ENCODE measurements at regions not wholly inside any gene's neighbourhood (a gene's known extent, or its start where the extent isn't known, plus 50 kb on each side); places are given as distances from the start of the nearest gene placed in this dataset.

- no peaks in the 10 kb centered on the region for H4K20me1 ChIP-seq (ENCODE audit: insufficient read depth)
- H3K27me3 ChIP-seq (ENCODE audit: insufficient read depth, low read depth), result no peaks in the 10 kb centered on the region
- H3F3A ChIP-seq (ENCODE audit: insufficient read depth, low read depth), result no peaks in the 10 kb centered on the region
- H3K4me3 ChIP-seq, result no peak overlapping the region
- no peak overlapping the region for H2AFZ ChIP-seq
- H3K36me3 ChIP-seq (ENCODE audit: low read depth), result no peaks in the 10 kb centered on the region
- H3K4me2 ChIP-seq, result no peak overlapping the region
- H3K79me2 ChIP-seq (ENCODE audit: low read depth), result no peaks in the 10 kb centered on the region
- CTCF ChIA-PET, result no interaction called here
- POLR2A ChIA-PET (ENCODE audit: unreplicated experiment), result no interaction called here
- intact Hi-C loops (cut with micrococcal nuclease; ENCODE audit: unreplicated experiment), result no loop called here
- no peak overlapping the region for H3K27ac ChIP-seq
- H3K9me3 ChIP-seq (ENCODE audit: insufficient read depth, low read depth), result no peaks in the 10 kb centered on the region
- TF ChIP-seq CTCF (conservative IDR thresholded peaks at IDR 0.05) (no peak), EZH2 (IDR thresholded peaks at IDR 0.05; ENCODE audit: low read depth) (no peak)
- no peak for DNase-seq
- no TSS peak for BruUV-seq (replicated peaks)
- H3K9me2 ChIP-seq (ENCODE audit: insufficient read depth), result no peaks in the 10 kb centered on the region
- H3K4me1 ChIP-seq (replicated peaks; ENCODE audit: insufficient read depth), result no peaks in the 10 kb centered on the region
Observed at GRCh38 chr3:6737630-6738029, 123.3 kb upstream of the GRM7 start.

GRCh38 chr3:6739288-6739687, 121.6 kb upstream of the GRM7 start:
- POLR2A ChIA-PET (ENCODE audit: unreplicated experiment), result no interaction called here
- intact Hi-C loops (cut with micrococcal nuclease; ENCODE audit: unreplicated experiment), result no loop called here
- no TSS peak for BruUV-seq (replicated peaks)

GRCh38 chr3:6743067-6743720, 117.7 kb upstream of the GRM7 start:
- Histone ChIP-seq H2AFZ (no peak overlapping the region), H3K4me3 (no peak overlapping the region), H3K4me2 (no peak overlapping the region), H4K20me1 (ENCODE audit: insufficient read depth) (no peaks in the 10 kb centered on the region), H3K79me2 (ENCODE audit: low read depth) (no peaks in the 10 kb centered on the region), H3K9me2 (ENCODE audit: insufficient read depth) (no peaks in the 10 kb centered on the region), H3K27ac (no peak overlapping the region), H3K36me3 (ENCODE audit: low read depth) (no peaks in the 10 kb centered on the region), H3K4me1 (replicated peaks; ENCODE audit: insufficient read depth) (no peaks in the 10 kb centered on the region), H3K9me3 (ENCODE audit: insufficient read depth, low read depth) (no peaks in the 10 kb centered on the region), H3K27me3 (ENCODE audit: insufficient read depth, low read depth) (no peaks in the 10 kb centered on the region), H3F3A (ENCODE audit: insufficient read depth, low read depth) (no peaks in the 10 kb centered on the region)
- no TSS peak for BruUV-seq (replicated peaks)
- CTCF ChIA-PET, result no interaction called here
- TF ChIP-seq EZH2 (IDR thresholded peaks at IDR 0.05; ENCODE audit: low read depth) (no peak), CTCF (conservative IDR thresholded peaks at IDR 0.05) (no peak)
- intact Hi-C loops (cut with micrococcal nuclease; ENCODE audit: unreplicated experiment), result no loop called here
- no peak for DNase-seq
- POLR2A ChIA-PET (ENCODE audit: unreplicated experiment), result no interaction called here

More at GRCh38 chr3:6739288-6739687, 121.6 kb upstream of the GRM7 start:
- Histone ChIP-seq H3K36me3 (ENCODE audit: low read depth) (no peaks in the 10 kb centered on the region), H3K27me3 (ENCODE audit: insufficient read depth, low read depth) (no peaks in the 10 kb centered on the region), H3K9me2 (ENCODE audit: insufficient read depth) (no peaks in the 10 kb centered on the region), H3K79me2 (ENCODE audit: low read depth) (no peaks in the 10 kb centered on the region), H3K4me1 (replicated peaks; ENCODE audit: insufficient read depth) (no peaks in the 10 kb centered on the region), H3K9me3 (ENCODE audit: insufficient read depth, low read depth) (no peaks in the 10 kb centered on the region), H3K27ac (no peak overlapping the region), H4K20me1 (ENCODE audit: insufficient read depth) (no peaks in the 10 kb centered on the region), H3F3A (ENCODE audit: insufficient read depth, low read depth) (no peaks in the 10 kb centered on the region), H3K4me3 (no peak overlapping the region), H3K4me2 (no peak overlapping the region), H2AFZ (no peak overlapping the region; the same call in 1 of the 2 replicates)
- CTCF ChIA-PET, result no interaction called here
- DNase-seq, result no peak
- TF ChIP-seq CTCF (conservative IDR thresholded peaks at IDR 0.05), result no peak
- TF ChIP-seq EZH2 (IDR thresholded peaks at IDR 0.05; ENCODE audit: low read depth), result no peak
